ENCODE measurements at regions not wholly inside any gene's neighbourhood (a gene's known extent, or its start where the extent isn't known, plus 50 kb on each side); places are given as distances from the start of the nearest gene placed in this dataset.

DNA sequence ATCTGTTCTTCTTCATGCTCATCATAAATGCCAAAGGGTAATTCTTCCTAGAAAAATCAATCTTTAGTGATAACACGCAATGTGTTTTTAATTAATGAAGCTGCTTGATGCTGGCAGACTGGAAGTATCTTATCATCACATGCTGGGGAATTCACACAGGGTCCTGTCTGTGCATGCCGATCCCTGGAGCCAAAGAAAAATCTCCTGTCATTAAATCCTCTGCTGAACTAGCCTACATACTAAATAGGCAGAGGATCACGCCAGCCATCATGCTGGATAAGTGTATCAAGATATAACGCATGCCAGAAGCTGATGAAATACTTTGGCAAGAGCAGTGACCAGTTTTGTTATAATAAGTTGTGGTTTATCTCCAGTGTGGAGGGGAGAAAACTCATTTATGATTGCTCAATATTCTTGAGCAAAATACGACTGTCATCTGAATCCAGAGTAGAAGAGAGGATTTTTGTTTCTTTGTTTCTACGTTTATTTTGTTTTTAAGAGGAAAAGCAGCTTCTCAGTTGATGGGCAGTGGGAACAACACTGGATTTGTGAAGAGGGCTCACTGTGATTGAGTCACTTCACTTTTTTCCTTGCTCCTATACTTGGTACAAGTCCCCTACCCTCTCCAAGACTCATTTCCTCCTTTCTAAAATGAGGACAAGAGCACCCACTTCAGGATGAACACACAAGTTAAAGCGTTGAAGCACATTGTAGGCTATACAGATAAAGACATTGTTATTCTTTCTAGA, 649.1 kb downstream of the TNS3 start:
- H3K9me3 Mint-ChIP-seq: peaks cover 0 to 10% (median 3%) of the 10 kb centered on the region in 8 donors
- no peak overlapping the region for H3K4me3 Mint-ChIP-seq
- no peak overlapping the region for H3K27ac Mint-ChIP-seq
- Histone ChIP-seq H3K27me3 (ENCODE audit: insufficient read depth, low read length) (no peaks in the 10 kb centered on the region), H3K4me3 (ENCODE audit: low read length in 2 of 2) (no peak overlapping the region), H3K27ac (ENCODE audit: low read depth, low read length) (no peak overlapping the region), H3K9me3 (ENCODE audit: control insufficient read depth in 1 of 2, low read length in 2 of 2) (no peaks in the 10 kb centered on the region), H3K36me3 (ENCODE audit: insufficient read depth, low read length) (no peaks in the 10 kb centered on the region), H3K4me1 (ENCODE audit: insufficient read depth, low read length) (no peaks in the 10 kb centered on the region)
- H3K36me3 Mint-ChIP-seq: no peaks in the 10 kb centered on the region
- H3K27me3 Mint-ChIP-seq: no peaks in the 10 kb centered on the region
- ChIA-PET CTCF (ENCODE audit: partially characterized antibody) (no interaction called here), POLR2A (ENCODE audit: partially characterized antibody) (no interaction called here)
- intact Hi-C loops (cut with micrococcal nuclease): no loop called here
- H3K4me1 Mint-ChIP-seq: no peaks in the 10 kb centered on the region
- DNase-seq: no peak

DNA sequence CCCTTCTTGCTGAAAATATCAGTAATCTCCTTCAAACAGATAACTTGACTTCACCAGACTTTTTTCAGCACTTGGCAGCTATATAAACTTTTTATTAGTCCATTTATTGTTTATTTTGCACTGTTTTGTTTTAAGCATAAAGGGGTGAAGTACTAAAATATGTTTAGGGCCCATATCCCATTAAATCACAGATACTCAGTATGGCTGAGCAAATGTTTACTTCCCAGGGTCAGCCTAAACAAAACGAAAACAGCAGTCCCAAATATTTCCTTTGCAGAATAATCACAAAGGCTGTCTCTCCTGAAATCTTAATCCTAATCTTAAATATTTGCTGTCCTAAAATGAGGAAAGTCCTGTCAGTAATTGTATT, 649.6 kb downstream of the TNS3 start:
- Histone ChIP-seq H3K27ac (ENCODE audit: low read depth, low read length) (no peak overlapping the region), H3K4me1 (ENCODE audit: insufficient read depth, low read length) (no peaks in the 10 kb centered on the region), H3K27me3 (ENCODE audit: insufficient read depth, low read length) (no peaks in the 10 kb centered on the region), H3K4me3 (ENCODE audit: low read length in 2 of 2) (no peak overlapping the region), H3K9me3 (ENCODE audit: control insufficient read depth in 1 of 2, low read length in 2 of 2) (no peaks in the 10 kb centered on the region), H3K36me3 (ENCODE audit: insufficient read depth, low read length) (no peaks in the 10 kb centered on the region)
- POLR2A ChIA-PET (ENCODE audit: partially characterized antibody): no interaction called here
- no peak overlapping the region for H3K27ac Mint-ChIP-seq
- peaks cover 0 to 10% (median 2%) of the 10 kb centered on the region in 8 donors for H3K9me3 Mint-ChIP-seq
- no peaks in the 10 kb centered on the region for H3K27me3 Mint-ChIP-seq
- H3K36me3 Mint-ChIP-seq: no peaks in the 10 kb centered on the region
- intact Hi-C loops (cut with micrococcal nuclease): no loop called here
- no peak overlapping the region for H3K4me3 Mint-ChIP-seq
- H3K4me1 Mint-ChIP-seq: no peaks in the 10 kb centered on the region
- no peak for DNase-seq
- CTCF ChIA-PET (ENCODE audit: partially characterized antibody): no interaction called here

DNA sequence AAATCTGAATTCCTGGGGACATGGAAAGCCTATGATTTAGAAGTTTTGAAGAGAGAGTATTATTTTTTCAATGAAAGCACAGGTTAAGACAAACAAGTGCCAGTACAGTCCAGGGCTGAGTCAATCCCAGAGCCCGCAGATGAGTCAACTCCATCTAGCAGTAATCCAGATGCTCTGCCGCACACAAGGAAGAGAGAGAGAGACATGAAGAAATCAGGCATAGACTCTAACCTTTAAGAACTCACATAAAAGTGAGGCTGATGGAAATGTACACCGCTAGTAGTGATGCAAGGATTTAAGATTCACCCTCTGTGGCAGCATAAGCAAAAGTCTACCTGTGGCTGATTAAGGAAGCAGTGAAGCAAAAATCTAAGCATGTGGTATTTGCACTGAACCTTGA, 651.5 kb downstream of the TNS3 start:
- Mint-ChIP-seq H3K4me1 (no peaks in the 10 kb centered on the region), H3K4me3 (no peak overlapping the region), H3K27me3 (no peaks in the 10 kb centered on the region), H3K9me3 (peaks cover 0 to 6% (median 4%) of the 10 kb centered on the region in 8 donors), H3K27ac (no peak overlapping the region), H3K36me3 (no peaks in the 10 kb centered on the region)
- intact Hi-C loops (cut with micrococcal nuclease): no loop called here
- Histone ChIP-seq H3K36me3 (ENCODE audit: insufficient read depth, low read length) (no peaks in the 10 kb centered on the region), H3K4me3 (ENCODE audit: low read length in 2 of 2) (no peak overlapping the region), H3K4me1 (ENCODE audit: insufficient read depth, low read length) (no peaks in the 10 kb centered on the region), H3K9me3 (ENCODE audit: control insufficient read depth in 1 of 2, low read length in 2 of 2) (no peaks in the 10 kb centered on the region), H3K27ac (ENCODE audit: low read depth, low read length) (no peak overlapping the region), H3K27me3 (ENCODE audit: insufficient read depth, low read length) (no peaks in the 10 kb centered on the region)
- ChIA-PET POLR2A (ENCODE audit: partially characterized antibody) (no interaction called here), CTCF (ENCODE audit: partially characterized antibody) (no interaction called here)
- DNase-seq: no peak

DNA sequence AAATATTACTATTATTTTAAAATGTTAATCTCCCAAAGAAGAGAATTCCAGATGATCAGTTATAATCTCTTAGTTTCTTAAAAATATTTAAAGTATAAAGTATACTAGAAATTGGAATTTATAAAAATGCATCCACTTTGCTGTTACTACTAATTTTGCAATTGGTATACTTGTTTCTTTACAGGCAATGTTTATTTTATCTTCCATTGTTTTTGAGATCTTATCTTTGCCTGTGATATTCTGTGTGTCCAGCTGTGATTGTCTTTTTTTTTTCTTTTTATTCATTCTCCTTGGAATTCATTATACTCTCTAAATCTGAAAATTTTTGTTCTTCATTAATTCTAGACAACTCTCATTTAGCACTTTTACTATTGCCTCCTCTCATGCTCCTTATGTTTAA, 652.6 kb downstream of the TNS3 start:
- Mint-ChIP-seq H3K27ac (no peak overlapping the region), H3K9me3 (peaks cover 0 to 12% (median 6%) of the 10 kb centered on the region in 8 donors), H3K4me3 (no peak overlapping the region), H3K27me3 (no peaks in the 10 kb centered on the region), H3K4me1 (no peaks in the 10 kb centered on the region), H3K36me3 (no peaks in the 10 kb centered on the region)
- no peak overlapping the region for H3K4me3 ChIP-seq (ENCODE audit: low read length in 2 of 2)
- CTCF ChIA-PET (ENCODE audit: partially characterized antibody): no interaction called here
- no peaks in the 10 kb centered on the region for H3K4me1 ChIP-seq (ENCODE audit: insufficient read depth, low read length)
- no peaks in the 10 kb centered on the region for H3K27me3 ChIP-seq (ENCODE audit: insufficient read depth, low read length)
- DNase-seq: no peak
- intact Hi-C loops (cut with micrococcal nuclease): no loop called here
- H3K9me3 ChIP-seq (ENCODE audit: control insufficient read depth in 1 of 2, low read length in 2 of 2): no peaks in the 10 kb centered on the region
- H3K36me3 ChIP-seq (ENCODE audit: insufficient read depth, low read length): no peaks in the 10 kb centered on the region
- POLR2A ChIA-PET (ENCODE audit: partially characterized antibody): no interaction called here
- H3K27ac ChIP-seq (ENCODE audit: low read depth, low read length): no peak overlapping the region

DNA sequence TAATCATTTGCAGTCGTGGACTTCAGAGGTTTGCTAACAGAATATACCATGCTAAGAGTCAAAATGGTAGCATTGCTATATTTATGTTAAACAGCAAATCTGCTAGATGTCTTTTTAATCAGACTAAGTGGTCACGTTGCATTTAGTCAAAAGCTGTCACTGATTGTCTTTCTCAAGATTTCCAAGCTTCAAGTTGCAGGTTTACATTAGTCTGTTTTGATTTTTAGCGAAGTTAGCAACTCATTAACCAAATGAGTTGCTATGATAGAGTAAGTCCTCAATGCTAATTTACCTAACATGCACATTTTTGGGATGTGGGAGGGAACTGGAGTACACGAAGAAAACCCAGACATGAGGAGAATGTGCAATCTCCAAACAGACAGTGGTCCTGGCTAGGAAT, 653.2 kb downstream of the TNS3 start:
- H3K4me1 ChIP-seq (ENCODE audit: insufficient read depth, low read length): no peaks in the 10 kb centered on the region
- no peaks in the 10 kb centered on the region for H3K27me3 ChIP-seq (ENCODE audit: insufficient read depth, low read length)
- Mint-ChIP-seq H3K36me3 (no peaks in the 10 kb centered on the region), H3K4me3 (no peak overlapping the region), H3K27me3 (no peaks in the 10 kb centered on the region), H3K4me1 (no peaks in the 10 kb centered on the region), H3K9me3 (peaks cover 0 to 14% (median 6%) of the 10 kb centered on the region in 8 donors), H3K27ac (no peak overlapping the region)
- no peaks in the 10 kb centered on the region for H3K9me3 ChIP-seq (ENCODE audit: control insufficient read depth in 1 of 2, low read length in 2 of 2)
- no peaks in the 10 kb centered on the region for H3K36me3 ChIP-seq (ENCODE audit: insufficient read depth, low read length)
- POLR2A ChIA-PET (ENCODE audit: partially characterized antibody): no interaction called here
- no peak overlapping the region for H3K4me3 ChIP-seq (ENCODE audit: low read length in 2 of 2)
- no peak overlapping the region for H3K27ac ChIP-seq (ENCODE audit: low read depth, low read length)
- no peak for DNase-seq
- CTCF ChIA-PET (ENCODE audit: partially characterized antibody): no interaction called here
- intact Hi-C loops (cut with micrococcal nuclease): no loop called here

DNA sequence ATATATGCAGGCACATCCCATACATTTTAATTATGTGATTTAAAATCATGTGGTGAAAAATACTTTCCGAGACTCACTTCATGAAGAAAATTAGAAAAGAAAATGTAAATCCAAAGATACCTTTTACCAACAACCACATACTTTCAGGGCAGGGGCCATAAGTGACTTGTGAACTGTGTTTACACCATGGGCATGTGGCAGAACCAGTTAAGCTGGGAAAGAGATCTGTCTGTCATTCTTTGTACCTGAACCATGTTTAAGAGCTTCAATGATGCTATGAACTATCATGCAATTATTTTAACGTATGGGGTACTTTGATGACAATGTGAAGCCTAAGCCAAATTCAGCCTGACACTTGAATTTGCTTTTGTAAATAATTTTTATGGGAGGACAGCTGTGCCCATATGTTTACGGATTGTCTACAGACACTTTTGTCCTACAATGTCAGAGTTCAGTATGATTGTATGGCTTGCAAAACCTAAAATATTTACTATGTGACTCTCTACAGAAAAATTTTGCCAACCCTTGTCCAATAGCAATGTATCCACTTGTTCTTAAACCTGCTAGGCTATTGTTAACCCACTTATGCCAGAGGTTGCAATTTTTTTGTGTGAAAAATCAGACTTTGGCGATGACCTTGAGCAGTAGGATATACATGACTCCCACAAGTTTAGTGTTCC, 654.6 kb downstream of the TNS3 start:
- H3K4me3 ChIP-seq (ENCODE audit: low read length in 2 of 2): no peak overlapping the region
- H3K4me1 Mint-ChIP-seq: no peaks in the 10 kb centered on the region
- POLR2A ChIA-PET (ENCODE audit: partially characterized antibody): no interaction called here
- no peaks in the 10 kb centered on the region for H3K36me3 Mint-ChIP-seq
- H3K4me3 Mint-ChIP-seq: no peak overlapping the region
- H3K27ac Mint-ChIP-seq: no peak overlapping the region
- CTCF ChIA-PET (ENCODE audit: partially characterized antibody): interaction anchor here (0.9 kb wide), 1 partner anchor 12 kb away, joined by 5 read pairs; no protein-coding TSS in a partner anchor
- no peaks in the 10 kb centered on the region for H3K4me1 ChIP-seq (ENCODE audit: insufficient read depth, low read length)
- H3K9me3 ChIP-seq (ENCODE audit: control insufficient read depth in 1 of 2, low read length in 2 of 2): no peaks in the 10 kb centered on the region
- H3K27ac ChIP-seq (ENCODE audit: low read depth, low read length): no peak overlapping the region
- H3K36me3 ChIP-seq (ENCODE audit: insufficient read depth, low read length): no peaks in the 10 kb centered on the region
- DNase-seq: no peak
- H3K27me3 ChIP-seq (ENCODE audit: insufficient read depth, low read length): no peaks in the 10 kb centered on the region
- intact Hi-C loops (cut with micrococcal nuclease): no loop called here
- H3K27me3 Mint-ChIP-seq: no peaks in the 10 kb centered on the region
- H3K9me3 Mint-ChIP-seq: peaks cover 0 to 17% (median 5%) of the 10 kb centered on the region in 8 donors

DNA sequence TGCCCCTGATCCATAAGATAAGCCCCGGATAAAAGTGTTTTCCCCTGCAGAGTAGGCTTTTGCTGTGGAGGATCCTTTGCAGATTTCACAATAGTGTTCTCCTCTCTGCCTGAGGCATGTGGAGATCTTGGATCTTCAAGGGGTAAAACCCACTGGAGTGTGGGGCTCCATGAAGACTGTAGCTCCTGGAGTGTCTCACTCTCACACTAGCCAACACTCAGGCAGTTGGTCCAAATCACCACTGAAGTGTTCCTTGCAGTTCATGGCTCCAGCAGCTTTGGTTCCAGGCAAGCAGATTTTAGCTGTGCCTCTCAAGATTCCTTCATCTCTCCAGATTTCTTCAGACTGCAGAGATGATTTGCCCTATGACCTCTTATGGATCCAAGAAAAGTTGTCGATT, 665.3 kb downstream of the TNS3 start:
- Mint-ChIP-seq H3K9me3 (peaks cover 1 to 17% (median 4%) of the 10 kb centered on the region in 8 donors), H3K4me3 (no peak overlapping the region), H3K27ac (no peak overlapping the region), H3K27me3 (no peaks in the 10 kb centered on the region), H3K4me1 (no peaks in the 10 kb centered on the region), H3K36me3 (no peaks in the 10 kb centered on the region)
- Histone ChIP-seq H3K4me3 (ENCODE audit: low read length in 2 of 2) (no peak overlapping the region), H3K27ac (ENCODE audit: low read depth, low read length) (no peak overlapping the region), H3K9me3 (ENCODE audit: control insufficient read depth in 1 of 2, low read length in 2 of 2) (no peaks in the 10 kb centered on the region), H3K36me3 (ENCODE audit: insufficient read depth, low read length) (no peaks in the 10 kb centered on the region), H3K27me3 (ENCODE audit: insufficient read depth, low read length) (no peaks in the 10 kb centered on the region), H3K4me1 (ENCODE audit: insufficient read depth, low read length) (no peaks in the 10 kb centered on the region)
- DNase-seq: no peak
- intact Hi-C loops (cut with micrococcal nuclease): no loop called here
- CTCF ChIA-PET (ENCODE audit: partially characterized antibody): no interaction called here
- POLR2A ChIA-PET (ENCODE audit: partially characterized antibody): no interaction called here
